ENCODE measurements at regions not wholly inside any gene's neighbourhood (a gene's known extent, or its start where the extent isn't known, plus 50 kb on each side); places are given as distances from the start of the nearest gene placed in this dataset.
"Not testable (repeated sequence)": the region's sequence is repeated elsewhere in the genome, so short reads cannot be mapped to it uniquely, and the experiment has no call there.

DNA sequence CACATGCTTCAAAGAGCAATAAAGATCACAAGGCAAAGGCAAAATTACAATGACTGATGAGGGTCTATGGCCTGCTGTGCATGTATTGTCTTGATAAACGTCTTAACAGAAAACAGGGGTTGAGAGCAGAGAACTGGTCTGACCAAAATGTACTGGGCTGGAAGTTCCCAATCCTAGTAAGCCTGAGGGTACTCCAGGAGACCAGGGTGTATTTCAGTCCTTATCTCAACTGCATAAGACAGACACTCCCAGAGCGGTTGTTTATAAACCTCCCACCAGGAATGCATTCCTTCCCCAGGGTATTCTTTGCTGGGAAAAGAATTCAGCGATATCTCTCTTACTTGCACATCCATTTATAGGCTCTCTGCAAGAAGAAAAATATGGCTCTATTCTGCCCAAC is 521.8 kb upstream of the GNPDA2 start:
- DNase-seq (ENCODE audit: low spot score): not testable (repeated sequence)

DNA sequence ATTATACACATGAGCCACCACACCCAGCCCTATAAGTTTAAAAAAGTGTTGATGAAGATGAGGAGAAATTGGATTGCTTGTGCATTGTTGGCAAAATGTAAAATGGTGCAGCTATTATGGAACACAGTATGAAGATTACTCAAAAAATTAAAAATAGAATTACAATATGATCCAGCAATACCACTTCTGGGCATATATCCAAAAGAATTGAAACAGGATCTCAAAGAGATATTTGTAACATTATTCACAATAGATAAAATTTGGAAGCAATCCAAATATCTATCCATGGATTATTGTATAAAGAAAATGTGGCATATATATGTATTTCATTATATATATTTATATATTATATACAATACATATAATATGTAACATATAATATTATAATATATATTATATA is 515.6 kb upstream of the GNPDA2 start:
- DNase-seq (ENCODE audit: low spot score): no peak

DNA sequence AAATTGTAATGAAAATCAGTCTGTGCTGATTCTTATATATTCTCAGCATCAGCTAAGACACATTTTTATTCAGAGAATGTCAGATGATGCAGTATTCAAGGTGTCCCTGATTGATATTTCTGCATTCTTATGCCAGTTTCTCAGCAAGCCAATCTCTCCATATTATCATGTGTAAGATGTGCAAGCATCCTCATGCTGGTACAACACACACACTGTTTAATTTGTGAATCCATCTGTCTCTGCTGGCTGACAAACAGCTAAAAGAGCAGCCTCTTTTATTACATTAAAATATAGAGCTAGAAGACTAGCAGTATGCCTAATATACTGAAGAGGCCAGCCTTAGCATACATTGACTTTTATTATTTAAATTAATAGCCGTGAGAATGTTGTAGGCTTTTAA is 502.9 kb upstream of the GNPDA2 start:
- DNase-seq (ENCODE audit: low spot score): no peak

DNA sequence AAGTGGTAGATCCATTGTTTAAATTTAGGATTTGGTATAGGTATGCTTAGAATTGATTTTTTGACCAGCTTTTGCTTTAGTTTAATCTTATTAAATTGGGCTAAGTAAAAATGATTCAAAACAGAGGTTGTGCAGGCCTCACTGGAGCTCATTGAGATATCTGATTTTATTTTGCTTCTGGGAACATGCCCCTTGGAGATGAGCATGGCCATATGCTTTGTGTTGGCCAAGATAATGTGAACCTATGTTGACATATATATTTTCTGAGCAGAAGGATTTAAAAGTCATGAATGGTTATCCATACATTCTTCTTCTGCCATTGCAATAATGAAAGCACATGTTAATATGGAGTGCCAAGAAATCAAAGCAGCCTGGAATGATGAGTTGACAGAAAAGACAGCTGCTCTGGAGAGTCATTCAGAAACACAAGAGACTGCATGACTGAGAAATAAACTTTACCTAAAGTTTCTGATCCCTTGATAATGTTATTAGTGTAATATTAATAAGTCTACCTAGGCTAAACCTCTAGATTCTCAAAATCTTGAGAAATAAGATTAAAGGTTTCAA is 489.7 kb upstream of the GNPDA2 start:
- DNase-seq (ENCODE audit: low spot score): no peak

DNA sequence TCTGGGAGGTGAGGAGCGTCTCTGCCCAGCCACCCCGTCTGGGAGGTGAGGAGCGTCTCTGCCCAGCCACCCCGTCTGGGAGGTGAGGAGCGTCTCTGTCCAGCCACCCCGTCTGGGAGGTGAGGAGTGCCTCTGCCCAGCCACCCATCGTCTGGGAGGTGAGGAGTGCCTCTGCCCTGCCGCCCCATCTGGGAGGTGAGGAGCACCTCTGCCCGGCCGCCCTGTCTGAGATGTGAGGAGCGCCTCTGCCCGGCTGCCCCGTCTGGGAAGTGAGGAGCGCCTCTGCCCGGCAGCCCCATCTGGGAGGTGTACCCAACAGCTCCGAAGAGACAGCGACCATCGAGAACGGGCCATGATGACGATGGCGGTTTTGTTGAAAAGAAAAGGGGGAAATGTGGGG is 482.1 kb upstream of the GNPDA2 start:
- DNase-seq (ENCODE audit: low spot score): not testable (repeated sequence)

DNA sequence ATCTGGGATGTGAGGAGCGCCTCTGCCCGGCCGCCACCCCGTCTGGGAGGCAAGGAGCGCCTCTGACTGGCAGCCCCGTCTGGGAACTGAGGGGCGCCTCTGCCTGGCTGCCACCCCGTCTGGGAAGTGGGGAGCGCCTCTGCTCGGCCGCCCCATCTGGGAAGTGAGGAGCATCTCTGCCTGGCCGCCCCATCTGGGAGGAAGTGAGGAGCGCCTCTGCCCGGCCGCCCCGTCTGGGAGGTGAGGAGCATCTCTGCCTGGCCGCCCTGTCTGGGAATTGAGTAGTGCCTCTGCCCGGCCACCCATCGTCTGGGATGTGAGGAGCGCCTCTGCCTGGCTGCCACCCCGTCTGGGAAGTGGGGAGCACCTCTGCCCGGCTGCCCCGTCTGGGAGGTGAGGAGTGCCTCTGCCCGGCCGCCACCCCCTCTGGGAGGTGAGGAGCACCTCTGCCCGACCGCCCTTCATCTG is 481.5 kb upstream of the GNPDA2 start:
- DNase-seq (ENCODE audit: low spot score): not testable (repeated sequence)

DNA sequence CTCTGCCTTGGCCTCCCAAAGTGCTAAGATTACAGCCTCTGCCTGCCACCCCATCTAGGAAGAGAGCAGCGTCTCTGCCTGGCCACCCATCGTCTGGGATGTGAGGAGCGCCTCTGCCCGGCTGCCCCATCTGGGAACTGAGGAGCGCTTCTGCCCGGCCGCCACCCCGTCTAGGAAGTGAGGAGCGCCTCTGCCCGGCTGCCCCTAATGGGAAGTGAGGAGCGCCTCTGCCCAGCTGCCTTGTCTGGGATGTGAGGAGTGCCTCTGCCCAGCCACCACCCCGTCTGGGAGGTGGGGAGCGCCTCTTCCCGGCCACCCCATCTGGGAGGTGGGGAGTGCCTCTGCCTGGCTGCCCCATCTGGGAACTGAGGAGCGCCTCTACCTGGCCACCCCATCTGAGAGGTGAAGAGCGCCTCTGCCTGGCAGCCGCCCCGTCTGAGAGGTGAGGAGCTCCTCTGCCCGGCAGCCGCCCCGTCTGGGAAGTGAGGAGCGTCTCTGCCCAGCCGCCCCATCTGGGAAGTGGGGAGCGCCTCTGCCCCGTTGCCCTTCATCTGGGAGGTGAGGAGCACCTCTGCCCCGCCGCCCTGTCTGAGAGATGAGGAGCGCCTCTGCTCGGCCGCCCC is 481.0 kb upstream of the GNPDA2 start:
- not testable (repeated sequence) for DNase-seq (ENCODE audit: low spot score)

DNA sequence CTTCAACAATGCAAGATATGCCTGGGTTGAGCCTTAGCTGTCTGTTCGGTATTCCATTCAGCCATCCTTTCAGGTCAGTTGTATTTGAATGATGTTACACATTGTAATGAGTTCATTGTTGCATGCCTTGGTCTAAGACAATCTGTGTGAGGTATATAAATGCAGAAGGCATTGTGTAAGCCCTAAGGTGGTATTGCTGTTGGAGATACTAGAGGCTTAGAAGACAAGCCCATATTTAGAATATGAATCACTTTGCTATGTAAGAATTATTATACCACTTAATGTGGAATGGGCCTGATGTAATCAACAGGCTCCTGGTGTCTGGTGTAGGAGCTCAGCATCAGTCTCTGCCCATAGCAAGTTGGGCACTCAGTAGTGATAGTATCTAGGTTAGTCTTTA is 473.4 kb upstream of the GNPDA2 start:
- DNase-seq (ENCODE audit: low spot score): no peak

DNA sequence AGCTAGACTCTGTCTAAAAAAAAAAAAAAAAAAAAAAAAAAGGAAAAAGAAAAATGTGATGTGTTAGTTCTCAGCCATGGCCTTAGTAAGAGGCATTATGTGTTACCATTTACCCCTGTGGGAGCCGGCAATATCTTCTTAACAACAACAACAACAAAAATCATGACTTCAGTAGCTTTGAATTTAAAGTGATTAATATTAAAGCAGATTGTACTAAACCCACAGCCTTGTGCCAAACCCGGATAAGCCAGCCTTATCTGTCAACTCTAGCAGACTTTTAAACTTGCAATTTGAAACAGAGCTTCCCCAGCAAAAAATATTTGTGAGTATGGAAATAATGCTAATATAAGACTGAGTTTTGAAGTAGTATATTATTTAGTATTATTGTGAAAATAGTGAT is 462.1 kb upstream of the GNPDA2 start:
- no peak for DNase-seq (ENCODE audit: low spot score)

DNA sequence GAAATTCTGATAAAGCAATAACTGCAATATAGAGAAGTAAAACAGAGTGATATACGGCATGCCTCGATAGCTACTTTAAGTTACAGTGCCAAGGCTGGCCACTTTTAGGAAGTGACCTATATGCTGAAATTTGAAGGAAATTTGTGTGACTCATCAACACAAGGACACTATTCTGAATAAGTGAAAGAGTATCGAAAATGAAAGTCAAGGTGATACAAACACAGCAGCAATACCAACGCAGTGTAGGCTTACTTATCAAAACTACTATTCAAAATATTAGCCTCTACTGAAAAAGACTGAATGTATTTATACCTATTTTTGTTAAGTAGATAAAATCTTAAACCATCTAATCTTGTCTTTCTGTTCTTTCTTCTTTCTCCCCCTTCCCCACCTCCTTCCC is 459.9 kb upstream of the GNPDA2 start:
- DNase-seq (ENCODE audit: low spot score): no peak

DNA sequence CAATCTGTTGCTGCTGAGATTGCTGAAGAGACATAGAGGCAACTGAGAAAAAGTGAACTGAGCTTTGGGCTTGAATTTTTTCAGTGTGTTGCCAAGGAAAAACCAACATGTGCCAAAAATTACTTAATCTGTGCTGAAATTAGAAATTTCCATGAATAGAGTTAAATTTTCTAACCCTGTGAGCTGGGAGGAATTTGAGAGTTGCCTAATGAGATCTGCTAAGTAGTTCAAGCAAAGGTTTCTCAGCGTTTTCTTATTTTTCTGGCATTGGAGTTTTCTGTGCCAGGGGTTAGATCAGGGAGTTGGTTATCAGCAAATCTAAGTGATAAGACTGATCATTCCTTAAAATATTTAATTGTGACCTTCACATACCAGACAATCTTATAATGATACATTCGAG is 457.5 kb upstream of the GNPDA2 start:
- no peak for DNase-seq (ENCODE audit: low spot score)

DNA sequence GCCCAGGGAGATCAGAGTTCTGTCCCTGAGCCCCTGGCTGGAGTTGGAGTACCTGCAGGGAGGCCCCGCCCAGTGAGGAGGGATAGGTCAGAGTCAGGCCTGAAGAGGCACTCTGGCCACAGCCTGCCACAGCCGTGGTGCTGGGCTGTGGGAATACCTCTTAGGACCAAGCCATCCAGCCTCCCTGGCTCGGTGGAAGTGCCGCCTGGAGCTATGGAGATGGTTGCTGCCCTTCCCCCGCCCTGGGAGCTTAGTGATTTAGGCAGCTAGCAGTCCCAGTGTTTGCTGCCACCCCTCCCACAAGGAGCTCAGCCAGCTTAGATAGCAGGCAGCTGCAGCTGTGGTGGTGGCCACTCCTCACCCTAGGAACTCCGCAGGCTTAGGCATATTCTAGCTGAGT is 446.3 kb upstream of the GNPDA2 start:
- DNase-seq (ENCODE audit: low spot score): no peak

DNA sequence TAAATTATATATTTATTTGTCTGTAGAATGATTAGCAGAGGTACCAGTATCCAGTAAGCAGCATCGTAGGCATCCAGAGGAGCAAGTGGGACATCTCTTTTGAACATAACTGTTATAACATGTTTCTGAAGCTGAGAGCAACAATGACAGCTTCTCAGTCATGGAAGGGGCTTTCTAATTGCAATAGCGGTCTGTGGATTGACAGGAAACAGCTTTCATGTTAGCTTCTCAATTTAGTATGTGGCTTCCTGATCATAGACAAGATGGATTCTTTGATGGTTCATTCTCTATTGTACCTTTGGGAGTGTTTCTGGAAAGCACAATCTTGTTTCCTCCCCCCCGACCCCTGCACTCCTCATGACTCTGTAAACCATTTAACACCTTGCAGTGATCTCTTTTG is 434.6 kb upstream of the GNPDA2 start:
- no peak for DNase-seq (ENCODE audit: low spot score)

DNA sequence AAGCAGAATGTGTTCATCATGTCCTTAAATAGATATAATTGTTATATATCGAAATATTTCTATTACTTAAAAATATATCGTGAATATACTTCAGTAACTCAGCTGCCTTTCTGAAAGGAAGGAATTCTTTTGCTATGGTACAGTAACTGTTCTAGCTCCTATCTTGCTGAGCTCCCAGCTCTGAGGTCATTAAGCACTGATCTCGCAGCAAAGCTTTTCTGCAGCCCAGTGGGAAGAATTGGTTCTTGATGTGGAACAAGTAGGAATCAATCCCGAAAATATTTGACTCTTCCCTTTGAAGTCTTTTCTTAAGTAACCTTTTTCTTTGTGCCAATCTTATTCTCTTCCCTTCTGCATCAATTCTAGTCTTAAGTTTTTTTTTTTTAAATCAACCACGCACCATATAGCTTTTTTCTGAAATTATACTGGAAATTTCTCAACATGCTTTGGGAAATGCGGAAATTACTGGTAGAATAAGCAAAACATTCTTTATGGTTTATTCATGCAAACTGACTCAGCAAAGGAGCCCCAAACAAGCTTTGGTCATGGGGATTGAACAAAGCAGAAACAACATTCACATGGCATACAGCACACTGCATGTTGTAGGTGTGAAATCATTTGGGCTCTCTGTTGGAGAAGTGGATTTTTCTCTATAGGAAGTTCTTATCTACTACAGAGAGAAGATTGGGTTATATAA is 428.9 kb upstream of the GNPDA2 start:
- no peak for DNase-seq (ENCODE audit: low spot score)

DNA sequence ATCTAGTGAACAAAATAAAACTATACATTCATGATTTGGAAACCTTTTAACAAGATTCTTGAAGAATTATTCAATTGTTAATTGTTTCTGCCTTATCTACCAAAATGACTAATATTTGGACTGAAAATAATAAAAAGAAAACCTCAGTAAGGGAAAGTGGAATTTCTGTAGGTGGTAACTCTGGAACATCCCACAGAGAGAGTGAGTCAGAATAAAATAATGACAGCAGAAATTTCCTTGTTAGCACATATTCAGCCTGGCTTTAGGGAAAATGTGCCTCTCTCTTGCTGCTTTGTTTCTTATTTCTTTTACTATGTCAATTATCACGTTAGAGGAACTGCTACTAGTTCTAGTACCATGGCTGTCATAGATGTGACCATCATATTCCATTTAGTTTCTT is 421.5 kb upstream of the GNPDA2 start:
- no peak for DNase-seq (ENCODE audit: low spot score)

DNA sequence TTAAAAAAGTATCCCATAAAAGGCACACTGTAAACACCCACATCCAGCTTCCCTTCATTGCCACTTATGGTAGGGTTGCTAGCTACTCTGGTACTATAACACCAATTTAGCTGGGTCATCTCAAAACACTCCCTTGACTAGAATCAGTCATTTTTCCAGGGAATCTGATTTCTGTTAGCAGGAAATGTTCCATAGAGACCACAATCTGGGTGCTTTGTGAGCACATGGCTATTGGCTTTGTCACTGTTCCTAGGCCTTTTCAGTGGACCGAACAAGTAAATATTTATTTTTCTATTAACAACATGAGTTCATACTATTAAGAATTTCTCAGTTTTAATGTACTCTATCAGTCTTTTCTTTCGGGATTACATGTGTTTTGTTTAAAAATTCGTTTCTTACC is 404.7 kb upstream of the GNPDA2 start:
- no peak for DNase-seq (ENCODE audit: low spot score)

DNA sequence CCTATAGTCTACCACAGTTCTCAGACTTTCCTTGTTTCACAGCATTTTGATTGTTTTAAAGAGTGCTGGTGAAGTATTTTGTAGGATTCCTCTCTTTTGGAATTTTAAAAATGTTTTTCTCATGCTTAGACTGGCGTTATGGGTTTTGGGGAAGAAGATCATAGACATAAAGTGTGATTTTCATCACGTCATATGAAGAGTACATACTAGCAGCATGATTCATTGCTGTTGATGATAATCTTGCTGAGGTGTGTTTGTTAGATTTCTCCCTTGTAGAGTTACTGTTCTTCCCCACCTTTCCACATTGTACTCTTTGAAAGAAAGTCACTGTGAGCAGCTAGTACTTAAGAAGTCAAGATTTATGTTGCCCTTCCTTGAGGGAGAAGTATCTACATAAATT is 396.1 kb upstream of the GNPDA2 start:
- no peak for DNase-seq (ENCODE audit: low spot score)

DNA sequence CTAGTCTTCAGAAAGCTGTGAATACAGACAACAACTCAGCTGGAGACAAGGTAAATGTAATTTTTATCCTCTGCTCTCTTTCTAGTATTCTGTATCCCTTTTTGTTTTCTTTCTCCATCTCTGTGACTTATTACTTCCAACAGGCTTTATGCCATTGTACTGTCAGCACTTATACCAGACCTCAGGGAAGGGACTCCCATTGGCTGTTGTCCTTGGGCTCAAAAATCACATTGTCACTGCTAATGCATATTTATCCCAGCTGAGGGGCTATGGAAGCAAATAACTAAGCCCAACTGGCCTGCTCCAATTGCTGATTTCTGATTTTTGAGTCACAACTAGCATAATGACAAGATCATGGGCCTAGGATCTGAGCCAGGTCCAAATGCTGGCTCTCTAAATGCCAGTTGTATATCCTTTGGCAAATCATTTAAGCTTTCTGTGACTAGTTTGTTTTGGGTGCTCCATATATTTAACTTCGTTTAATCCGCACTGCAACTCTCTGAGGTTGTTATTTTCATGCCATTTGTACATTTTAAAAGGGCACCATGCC is 395.1 kb upstream of the GNPDA2 start:
- DNase-seq (ENCODE audit: low spot score): no peak

DNA sequence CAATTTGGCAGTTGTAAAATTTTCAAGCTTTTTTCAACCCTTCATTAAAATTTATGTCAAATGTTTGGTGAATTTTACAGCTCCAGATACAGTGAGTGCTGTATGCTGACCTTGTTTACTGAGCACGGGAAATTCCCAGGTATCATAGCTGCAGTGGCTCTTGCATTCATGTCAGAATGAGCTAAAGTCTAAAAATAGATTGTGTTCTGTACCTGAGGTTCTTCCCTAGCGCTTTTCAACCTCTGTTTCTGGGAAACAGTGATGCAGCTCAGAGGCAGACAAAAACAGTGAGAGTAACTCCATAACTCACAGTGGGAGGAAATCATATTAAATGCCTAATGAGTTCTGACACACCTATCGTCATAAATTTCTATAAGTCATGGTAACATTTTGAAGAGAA is 393.8 kb upstream of the GNPDA2 start:
- no peak for DNase-seq (ENCODE audit: low spot score)

DNA sequence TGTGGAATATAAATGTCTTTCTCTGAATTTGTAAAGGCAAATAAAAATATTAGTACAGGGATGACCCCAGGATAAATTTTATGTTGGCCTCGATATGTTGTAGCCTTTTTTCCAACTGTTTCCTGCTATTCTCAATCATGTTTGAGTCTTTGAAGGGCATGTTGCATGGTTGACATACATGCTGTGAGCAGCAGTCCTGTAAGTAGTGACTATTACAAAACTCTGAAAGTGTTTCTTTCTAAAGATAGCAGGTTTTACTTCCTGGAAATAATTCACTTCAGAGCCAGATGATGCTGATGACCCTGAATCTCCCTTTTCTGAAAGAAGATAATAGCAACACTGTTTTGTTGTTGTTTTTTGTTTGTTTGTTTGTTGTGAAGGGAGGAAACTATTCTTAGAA is 393.0 kb upstream of the GNPDA2 start:
- DNase-seq (ENCODE audit: low spot score): no peak

DNA sequence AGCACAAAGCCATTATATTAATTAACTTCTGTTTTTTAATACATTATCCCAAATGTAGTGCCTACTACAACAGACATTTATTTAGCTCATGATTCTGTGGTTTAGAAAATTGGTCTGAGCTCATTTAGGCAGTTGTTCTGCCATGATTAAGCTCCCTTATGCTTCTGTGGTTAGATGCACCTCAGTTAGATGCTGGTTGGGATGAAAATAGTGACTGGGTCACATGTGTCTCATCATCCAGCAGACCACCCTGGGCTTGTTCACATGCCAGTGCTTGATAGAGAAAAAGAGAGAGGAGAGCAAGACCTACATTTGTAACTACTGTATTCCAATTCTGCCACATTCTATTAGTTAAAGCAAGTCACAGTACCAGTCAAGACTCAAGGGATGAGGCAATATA is 376.4 kb upstream of the GNPDA2 start:
- DNase-seq (ENCODE audit: low spot score): no peak

DNA sequence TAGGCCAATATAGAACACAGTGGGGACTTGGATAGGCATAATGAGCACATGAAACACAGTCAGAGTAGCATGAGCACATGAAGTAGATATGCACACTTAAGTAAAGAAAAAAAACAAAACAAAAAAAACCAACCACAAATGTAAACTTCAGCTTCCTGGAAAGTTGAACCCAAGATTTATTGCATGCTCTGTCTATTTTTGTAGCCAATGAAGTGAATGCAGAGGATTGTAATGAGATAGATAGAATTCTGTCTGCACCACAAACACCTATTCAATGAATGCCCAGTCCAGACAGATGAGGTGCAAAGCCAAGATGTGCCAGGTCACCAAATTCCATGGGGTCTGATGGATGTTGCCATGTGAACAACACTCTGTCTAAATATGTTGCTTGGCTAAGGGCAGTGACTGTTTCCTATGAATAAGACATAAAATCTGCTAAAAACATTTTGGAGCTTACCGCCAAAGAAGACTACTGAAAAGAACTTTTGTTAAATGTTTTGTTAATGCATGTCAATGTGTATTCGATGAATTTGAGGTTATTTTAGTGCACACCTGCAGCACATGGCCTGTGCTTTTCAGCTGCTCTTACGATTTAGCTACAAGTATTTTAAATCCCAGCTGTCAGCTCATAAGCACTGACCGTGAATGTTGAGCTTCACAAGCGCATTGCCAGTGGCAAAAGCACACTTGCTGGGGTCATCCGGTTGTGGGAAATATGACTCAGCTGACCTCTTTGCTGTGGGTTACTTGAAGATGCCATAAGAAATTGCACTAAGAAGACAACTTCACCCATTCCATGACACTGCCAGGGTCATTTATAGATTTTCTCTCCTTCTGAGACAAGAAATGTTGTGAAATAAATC is 374.8 kb upstream of the GNPDA2 start:
- no peak for DNase-seq (ENCODE audit: low spot score)

Measured in AG08395 (cell line).